ENCODE measurements at regions not wholly inside any gene's neighbourhood (a gene's known extent, or its start where the extent isn't known, plus 50 kb on each side); places are given as distances from the start of the nearest gene placed in this dataset.

DNA sequence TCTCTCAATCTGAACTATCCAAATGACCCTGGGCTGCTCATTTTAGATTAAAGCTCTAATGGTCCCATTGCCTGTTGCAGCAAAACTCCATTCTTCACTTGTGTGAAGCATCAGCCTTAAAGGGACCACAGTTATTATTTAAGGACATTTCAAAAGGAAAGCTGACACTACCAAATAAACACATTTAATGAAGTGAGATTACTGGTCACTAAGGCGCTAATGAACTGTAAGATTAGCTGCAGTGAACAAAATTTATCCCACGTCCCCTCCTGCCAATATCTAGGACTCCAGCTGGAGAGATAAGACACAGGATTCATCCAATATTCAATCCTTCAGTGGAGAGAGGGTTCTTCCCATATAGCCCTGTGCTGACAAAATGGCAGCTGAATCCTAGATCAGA is 1029.2 kb upstream of the SEL1L start:
- Histone ChIP-seq H3K27ac (ENCODE audit: low read depth, low read length, poor library complexity, severe bottlenecking) (no peak overlapping the region), H3K4me1 (ENCODE audit: insufficient read depth, low read length, poor library complexity, severe bottlenecking) (no peaks in the 10 kb centered on the region), H3K36me3 (ENCODE audit: insufficient read depth, low read length) (no peaks in the 10 kb centered on the region), H4K20me1 (ENCODE audit: insufficient read depth, low read length) (no peaks in the 10 kb centered on the region), H3K9me2 (ENCODE audit: insufficient read depth, low read length) (no peaks in the 10 kb centered on the region), H3K79me2 (ENCODE audit: insufficient read depth, low read depth, low read length) (no peaks in the 10 kb centered on the region), H3K9me3 (ENCODE audit: low read length) (no peaks in the 10 kb centered on the region), H2AFZ (ENCODE audit: low read length) (no peak overlapping the region), H3K4me3 (ENCODE audit: low read depth, low read length, poor library complexity, severe bottlenecking) (no peak overlapping the region), H3K4me2 (ENCODE audit: low read length) (no peak overlapping the region)
- POLR2A ChIA-PET, result no interaction called here
- no TSS peak for BruUV-seq (replicated peaks)
- intact Hi-C loops (cut with micrococcal nuclease; ENCODE audit: unreplicated experiment), result no loop called here
- CTCF ChIA-PET (ENCODE audit: unreplicated experiment), result no interaction called here
- DNase-seq (ENCODE audit: low spot score), result no peak
- TF ChIP-seq, protein P1, sequence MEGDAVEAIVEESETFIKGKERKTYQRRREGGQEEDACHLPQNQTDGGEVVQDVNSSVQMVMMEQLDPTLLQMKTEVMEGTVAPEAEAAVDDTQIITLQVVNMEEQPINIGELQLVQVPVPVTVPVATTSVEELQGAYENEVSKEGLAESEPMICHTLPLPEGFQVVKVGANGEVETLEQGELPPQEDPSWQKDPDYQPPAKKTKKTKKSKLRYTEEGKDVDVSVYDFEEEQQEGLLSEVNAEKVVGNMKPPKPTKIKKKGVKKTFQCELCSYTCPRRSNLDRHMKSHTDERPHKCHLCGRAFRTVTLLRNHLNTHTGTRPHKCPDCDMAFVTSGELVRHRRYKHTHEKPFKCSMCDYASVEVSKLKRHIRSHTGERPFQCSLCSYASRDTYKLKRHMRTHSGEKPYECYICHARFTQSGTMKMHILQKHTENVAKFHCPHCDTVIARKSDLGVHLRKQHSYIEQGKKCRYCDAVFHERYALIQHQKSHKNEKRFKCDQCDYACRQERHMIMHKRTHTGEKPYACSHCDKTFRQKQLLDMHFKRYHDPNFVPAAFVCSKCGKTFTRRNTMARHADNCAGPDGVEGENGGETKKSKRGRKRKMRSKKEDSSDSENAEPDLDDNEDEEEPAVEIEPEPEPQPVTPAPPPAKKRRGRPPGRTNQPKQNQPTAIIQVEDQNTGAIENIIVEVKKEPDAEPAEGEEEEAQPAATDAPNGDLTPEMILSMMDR (conservative IDR thresholded peaks at IDR 0.05; ENCODE audit: low read length), result no peak
- no peak for TF ChIP-seq EZH2phosphoT487 (IDR thresholded peaks at IDR 0.05; ENCODE audit: borderline replicate concordance, low read depth, low read length)

DNA sequence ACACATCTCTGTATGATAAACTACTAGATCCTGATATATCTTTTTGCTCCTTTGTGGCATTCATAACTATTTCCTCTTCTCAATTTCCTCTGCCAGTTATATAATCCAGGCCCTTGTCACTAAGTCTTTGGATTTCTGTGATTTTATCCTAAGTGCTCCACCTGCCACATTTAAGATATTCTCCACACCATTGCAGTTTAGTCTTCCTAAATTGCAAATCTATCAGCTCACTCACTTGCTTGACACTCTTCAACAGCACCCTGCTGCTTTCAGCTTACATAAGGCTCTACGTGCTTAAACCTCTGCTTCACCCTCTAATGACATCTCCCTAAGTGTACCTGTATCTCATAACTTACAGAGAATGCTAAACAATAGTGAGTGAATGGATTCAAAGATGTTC is 1032.2 kb upstream of the SEL1L start:
- ChIA-PET CTCF (ENCODE audit: unreplicated experiment) (no interaction called here), POLR2A (no interaction called here)
- no TSS peak for BruUV-seq (replicated peaks)

DNA sequence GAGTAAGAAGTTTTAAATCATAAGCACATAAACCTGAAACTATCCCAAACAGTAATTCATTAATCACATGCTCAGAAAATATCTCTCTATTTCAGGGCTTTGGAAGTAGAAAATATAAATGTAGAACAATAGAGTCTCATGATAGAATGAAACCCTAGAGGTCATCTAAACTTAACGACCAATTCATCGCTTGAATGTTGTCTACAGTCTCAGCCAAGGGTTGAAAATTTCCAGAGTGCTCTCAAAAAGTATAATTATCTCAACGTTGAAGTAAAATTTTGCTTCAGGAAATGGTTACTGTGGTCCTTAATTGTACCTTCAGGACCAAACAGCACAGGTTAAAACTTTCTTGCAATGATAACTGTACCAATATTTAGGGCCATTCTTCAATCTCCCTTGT is 1053.6 kb upstream of the SEL1L start:
- no peak for DNase-seq (ENCODE audit: low spot score)
- Histone ChIP-seq H4K20me1 (ENCODE audit: insufficient read depth, low read length) (no peaks in the 10 kb centered on the region), H3K36me3 (ENCODE audit: insufficient read depth, low read length) (no peaks in the 10 kb centered on the region), H3K9me3 (ENCODE audit: low read length) (no peaks in the 10 kb centered on the region), H3K4me1 (ENCODE audit: insufficient read depth, low read length, poor library complexity, severe bottlenecking) (no peaks in the 10 kb centered on the region), H3K9me2 (ENCODE audit: insufficient read depth, low read length) (no peaks in the 10 kb centered on the region), H3K27ac (ENCODE audit: low read depth, low read length, poor library complexity, severe bottlenecking) (no peak overlapping the region), H3K4me2 (ENCODE audit: low read length) (no peak overlapping the region), H3K4me3 (ENCODE audit: low read depth, low read length, poor library complexity, severe bottlenecking) (no peak overlapping the region), H3K79me2 (ENCODE audit: insufficient read depth, low read depth, low read length) (no peaks in the 10 kb centered on the region), H2AFZ (ENCODE audit: low read length) (no peak overlapping the region)
- no peak for TF ChIP-seq EZH2phosphoT487 (IDR thresholded peaks at IDR 0.05; ENCODE audit: borderline replicate concordance, low read depth, low read length)
- TF ChIP-seq, protein P1 (conservative IDR thresholded peaks at IDR 0.05; ENCODE audit: low read length), result no peak
- ChIA-PET POLR2A (no interaction called here), CTCF (ENCODE audit: unreplicated experiment) (no interaction called here)
- intact Hi-C loops (cut with micrococcal nuclease; ENCODE audit: unreplicated experiment), result no loop called here
- no TSS peak for BruUV-seq (replicated peaks)

More for the DNA sequence above, 1032.2 kb upstream of the SEL1L start:
- intact Hi-C loops (cut with micrococcal nuclease; ENCODE audit: unreplicated experiment), result no loop called here
- no peaks in the 10 kb centered on the region for H4K20me1 ChIP-seq (ENCODE audit: insufficient read depth, low read length)
- no peak for DNase-seq (ENCODE audit: low spot score)
- H3K9me3 ChIP-seq (ENCODE audit: low read length), result no peaks in the 10 kb centered on the region
- no peak overlapping the region for H3K4me2 ChIP-seq (ENCODE audit: low read length)
- no peaks in the 10 kb centered on the region for H3K4me1 ChIP-seq (ENCODE audit: insufficient read depth, low read length, poor library complexity, severe bottlenecking)
- H3K4me3 ChIP-seq (ENCODE audit: low read depth, low read length, poor library complexity, severe bottlenecking), result no peak overlapping the region
- no peaks in the 10 kb centered on the region for H3K36me3 ChIP-seq (ENCODE audit: insufficient read depth, low read length)
- H2AFZ ChIP-seq (ENCODE audit: low read length), result no peak overlapping the region
- TF ChIP-seq, protein P1 (conservative IDR thresholded peaks at IDR 0.05; ENCODE audit: low read length), result no peak
- TF ChIP-seq EZH2phosphoT487 (IDR thresholded peaks at IDR 0.05; ENCODE audit: borderline replicate concordance, low read depth, low read length), result no peak
- H3K27ac ChIP-seq (ENCODE audit: low read depth, low read length, poor library complexity, severe bottlenecking), result no peak overlapping the region
- H3K79me2 ChIP-seq (ENCODE audit: insufficient read depth, low read depth, low read length), result no peaks in the 10 kb centered on the region
- H3K9me2 ChIP-seq (ENCODE audit: insufficient read depth, low read length), result no peaks in the 10 kb centered on the region

Measured in OCI-LY7 (cell line).